Left ventricle myocardium inferior (tissue), 1 donor: ENCODE measurements at regions not wholly inside any gene's neighbourhood (a gene's known extent, or its start where the extent isn't known, plus 50 kb on each side); places are given as distances from the start of the nearest gene placed in this dataset.

ENCODE experiments used
- DNase-seq: peaks from one replicate; pipeline ENCODE4 v3.0.0-alpha.2; 2020
- H3K27ac ChIP-seq: fragments of 200-600 bp; replicated peaks from 2 replicates; pipeline ENCODE4 v1.8.0; 2021
- H3K27me3 ChIP-seq: fragments of 200-600 bp; 2 replicates; pipeline ENCODE4 v1.8.0; 2021; ENCODE audit warnings: low read depth
- H3K36me3 ChIP-seq: fragments of 200-600 bp; 2 replicates; pipeline ENCODE4 v1.8.0; 2021
- H3K4me1 ChIP-seq: fragments of 200-600 bp; 2 replicates; pipeline ENCODE4 v1.8.0; 2021
- H3K4me3 ChIP-seq: fragments of 200-600 bp; 2 replicates; pipeline ENCODE4 v1.8.0; 2021; ENCODE audit warnings: mild to moderate bottlenecking, moderate library complexity
- H3K9me3 ChIP-seq: fragments of 200-600 bp; replicated peaks from 2 replicates; pipeline ENCODE4 v1.8.0; 2021
- CTCF ChIP-seq: fragments of 200-600 bp; IDR thresholded peaks from 2 replicates; pipeline ENCODE4 v1.8.0; 2021; ENCODE audit warnings: antibody characterized with exemption, mild to moderate bottlenecking, borderline replicate concordance
- intact Hi-C: fragments of 100-400 bp; cut with micrococcal nuclease; formaldehyde crosslinking; loops from one replicate; pipeline ENCODE4 v1.11.0; 2022
- donor health status: DM: no; HTN: yes; CAD: no; lungs with severe emphysema.

- DNase-seq: no peak
- intact Hi-C loops: no loop called here
- Histone ChIP-seq H3K4me3 (no peak overlapping the region), H3K4me1 (no peaks in the 10 kb centered on the region), H3K27me3 (peaks cover 31% of the 10 kb centered on the region), H3K27ac (no peak overlapping the region), H3K9me3 (peaks cover 12% of the 10 kb centered on the region), H3K36me3 (no peaks in the 10 kb centered on the region)
- TF ChIP-seq CTCF: no peak
Measured at GRCh38 chr16:87051526-87052320, 265.5 kb downstream of the C16orf95 start.

GRCh38 chr16:87052506-87052905 is 264.7 kb downstream of the C16orf95 start:
- intact Hi-C loops: no loop called here
- H3K27me3 ChIP-seq: peaks cover 35% of the 10 kb centered on the region
- DNase-seq: no peak
- H3K4me3 ChIP-seq: no peak overlapping the region
- peaks cover 12% of the 10 kb centered on the region for H3K9me3 ChIP-seq
- no peaks in the 10 kb centered on the region for H3K36me3 ChIP-seq
- H3K27ac ChIP-seq: no peak overlapping the region
- no peak for TF ChIP-seq CTCF
- H3K4me1 ChIP-seq: no peaks in the 10 kb centered on the region

- H3K27me3 ChIP-seq: peaks cover 35% of the 10 kb centered on the region
- intact Hi-C loops: no loop called here
Measured at GRCh38 chr16:87053016-87053982, 263.9 kb downstream of the C16orf95 start.

GRCh38 chr16:87054154-87054553 is 263.0 kb downstream of the C16orf95 start:
- intact Hi-C loops: no loop called here

More at GRCh38 chr16:87053016-87053982, 263.9 kb downstream of the C16orf95 start:
- Histone ChIP-seq H3K36me3 (no peaks in the 10 kb centered on the region), H3K4me3 (no peak overlapping the region), H3K27ac (no peak overlapping the region), H3K4me1 (no peaks in the 10 kb centered on the region), H3K9me3 (peaks cover 12% of the 10 kb centered on the region)
- no peak for TF ChIP-seq CTCF
- no peak for DNase-seq

More at GRCh38 chr16:87054154-87054553, 263.0 kb downstream of the C16orf95 start:
- peaks cover 35% of the 10 kb centered on the region for H3K27me3 ChIP-seq
- no peak for TF ChIP-seq CTCF
- no peak for DNase-seq
- peaks cover 12% of the 10 kb centered on the region for H3K9me3 ChIP-seq
- no peak overlapping the region for H3K4me3 ChIP-seq
- H3K4me1 ChIP-seq: no peaks in the 10 kb centered on the region
- no peaks in the 10 kb centered on the region for H3K36me3 ChIP-seq
- no peak overlapping the region for H3K27ac ChIP-seq
